ENCODE measurements at regions not wholly inside any gene's neighbourhood (a gene's known extent, or its start where the extent isn't known, plus 50 kb on each side); places are given as distances from the start of the nearest gene placed in this dataset.

DNA sequence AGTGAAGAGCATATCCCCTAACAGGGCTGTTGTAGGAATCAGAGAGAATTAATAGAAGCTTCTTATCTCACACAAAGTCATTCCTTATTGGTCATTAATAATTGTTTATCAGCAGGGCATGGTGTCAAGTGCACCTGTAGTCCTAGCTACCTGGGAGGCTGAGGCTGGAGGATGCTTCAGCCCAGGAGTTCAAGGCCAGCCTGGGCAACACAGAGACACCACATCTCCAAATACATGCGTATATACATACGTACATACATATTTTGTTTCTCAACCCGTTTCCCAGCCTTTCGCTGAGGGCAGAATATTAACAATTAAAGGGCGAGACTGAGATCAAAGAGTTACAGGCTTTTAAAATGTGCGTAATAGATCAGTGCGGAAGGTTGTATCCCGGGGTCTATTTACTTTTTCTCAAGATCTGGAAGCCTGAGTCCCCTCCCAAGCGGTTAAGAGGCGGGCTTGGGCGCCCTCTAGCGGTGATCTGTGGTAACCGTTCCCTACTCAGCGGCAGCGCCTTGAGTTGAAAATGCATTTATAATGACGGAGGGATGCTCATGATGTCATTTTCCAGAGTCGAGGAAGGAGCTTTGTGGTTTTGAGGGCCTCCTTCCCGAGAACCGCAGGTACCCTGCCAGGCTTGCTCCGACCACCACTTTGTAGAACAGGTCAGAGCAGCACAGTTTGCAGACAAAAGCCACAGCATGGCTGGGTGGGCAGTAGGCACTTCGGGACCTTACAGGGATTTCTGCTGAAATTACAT lies 169.6 kb upstream of the GPR12 start:
- peak; percentile 74 for DNase-seq

DNA sequence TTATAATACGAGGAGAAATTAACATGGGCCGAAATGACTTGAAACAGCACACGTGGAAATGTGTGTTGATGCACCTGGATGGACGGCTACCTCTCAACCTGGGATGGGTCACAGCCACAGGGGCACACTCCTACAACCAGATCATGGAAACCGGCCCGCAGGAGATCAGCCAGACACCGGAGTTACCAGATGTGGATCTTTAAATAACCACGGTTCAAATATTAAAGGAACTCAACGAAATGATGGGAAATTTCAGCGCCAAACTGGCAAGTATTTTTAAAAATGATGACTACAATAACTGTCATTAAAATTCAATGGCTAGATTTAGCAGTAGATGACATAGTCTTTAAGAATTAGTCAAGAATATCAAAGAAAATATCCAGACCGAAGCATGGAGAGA lies 166.9 kb upstream of the GPR12 start:
- no peak for DNase-seq

DNA sequence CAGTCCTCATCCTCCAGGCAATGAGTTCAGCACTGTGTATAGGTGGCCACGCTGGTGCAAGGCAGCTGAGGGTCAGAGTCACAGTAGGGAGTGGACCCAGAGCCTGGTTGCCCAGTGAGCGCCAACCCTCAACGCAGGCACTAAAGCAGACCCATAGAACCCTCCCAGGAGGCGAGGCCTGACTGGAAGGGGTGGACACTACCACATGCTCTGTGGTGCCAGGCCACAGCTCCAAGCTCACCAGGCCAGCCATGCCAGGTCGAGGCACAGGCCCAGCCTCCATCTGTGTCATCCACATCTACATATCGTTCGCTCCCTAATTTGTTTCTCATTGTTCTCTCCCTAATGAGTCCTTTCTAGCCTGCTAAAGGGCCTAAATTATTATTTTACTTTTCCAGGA lies 165.8 kb upstream of the GPR12 start:
- DNase-seq: no peak

DNA sequence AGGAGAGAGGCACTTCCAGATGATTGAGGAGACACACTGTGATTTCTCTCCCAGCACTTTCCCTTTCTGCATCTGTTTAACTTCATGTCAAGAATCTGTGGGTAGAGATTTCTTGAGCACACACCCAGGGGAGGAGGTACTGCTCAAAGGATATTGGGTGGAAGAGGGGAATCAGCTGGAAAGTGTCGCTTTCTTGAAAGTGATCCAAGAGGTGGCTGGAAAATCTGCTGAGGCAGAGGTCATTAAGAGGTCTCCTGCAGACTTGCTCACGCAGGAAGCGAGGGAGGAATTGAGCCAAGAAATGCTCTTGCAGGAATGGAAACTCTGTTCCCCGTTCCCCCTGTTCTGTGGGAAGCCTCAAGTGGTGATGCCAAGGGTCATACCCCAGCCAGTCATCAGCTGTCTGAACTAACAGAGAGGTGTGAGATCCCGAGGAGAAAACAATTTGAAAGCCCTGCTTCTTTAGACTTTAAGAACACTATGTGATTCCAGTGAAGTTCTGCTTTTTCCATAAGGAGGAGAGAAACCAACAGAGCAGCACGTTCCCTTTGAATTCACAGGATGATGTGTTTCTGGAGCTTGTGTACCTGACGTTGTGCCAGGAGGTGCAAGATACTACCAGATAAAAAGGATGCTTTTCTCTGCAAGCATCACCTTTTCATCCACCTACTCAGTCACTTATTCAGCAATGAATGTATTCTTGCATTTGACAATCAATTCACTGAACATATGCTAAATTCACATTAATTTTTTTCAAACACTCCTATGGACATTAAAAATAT lies 163.4 kb upstream of the GPR12 start:
- no peak for DNase-seq

DNA sequence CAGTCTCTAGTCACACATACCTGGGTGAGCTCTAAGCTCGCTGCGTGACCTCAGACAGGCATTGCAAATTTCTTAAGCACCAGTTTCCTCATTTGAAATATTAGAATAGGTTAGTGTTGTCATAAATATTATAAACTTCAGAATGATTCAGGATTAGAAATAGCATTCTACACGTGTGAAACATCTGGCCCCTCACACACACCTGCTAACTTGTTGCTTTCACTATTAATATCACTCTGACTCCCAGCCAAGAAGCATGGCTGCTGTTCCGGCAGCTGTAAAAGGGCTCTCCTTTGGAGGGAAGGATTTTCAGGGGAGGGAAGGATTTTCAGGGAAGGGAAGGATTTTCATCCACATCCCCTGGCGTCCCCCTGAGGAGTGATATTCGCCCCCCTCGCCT lies 161.3 kb upstream of the GPR12 start:
- DNase-seq: no peak

DNA sequence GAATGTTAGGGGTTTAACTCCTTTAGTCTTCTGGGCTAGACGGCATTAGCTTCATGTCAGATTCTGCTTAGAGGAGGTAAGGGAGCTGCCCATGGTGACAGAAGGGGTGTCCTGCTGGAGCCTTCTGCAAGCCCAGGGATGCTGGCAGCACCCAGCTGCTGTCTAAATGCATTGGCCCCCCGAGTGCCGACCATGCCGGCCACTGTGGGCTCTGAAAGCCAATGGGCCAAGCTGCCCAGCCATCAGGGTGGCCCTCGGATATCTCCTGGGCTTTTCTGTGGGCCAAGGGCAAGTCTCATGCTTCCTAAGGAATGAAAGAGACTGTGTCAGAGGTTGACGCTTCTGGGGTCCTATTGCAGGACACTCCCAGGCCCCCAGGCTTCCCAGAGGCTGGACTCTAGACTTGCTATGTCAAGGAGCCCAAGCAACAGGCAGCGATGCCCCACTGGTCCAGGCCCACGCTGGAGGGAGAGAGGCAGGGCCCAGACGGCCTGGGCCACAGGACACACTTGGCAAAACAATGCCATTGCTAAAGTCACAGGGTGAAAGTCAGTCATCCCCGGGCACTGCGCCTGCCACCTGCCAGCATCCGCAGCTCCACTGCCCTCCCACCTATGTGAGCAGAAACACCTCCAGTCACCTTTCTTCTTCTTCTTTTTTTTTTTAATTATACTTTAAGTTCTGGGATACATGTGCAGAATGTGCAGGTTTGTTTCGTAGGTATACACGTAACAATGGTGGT lies 160.2 kb upstream of the GPR12 start:
- no peak for DNase-seq

DNA sequence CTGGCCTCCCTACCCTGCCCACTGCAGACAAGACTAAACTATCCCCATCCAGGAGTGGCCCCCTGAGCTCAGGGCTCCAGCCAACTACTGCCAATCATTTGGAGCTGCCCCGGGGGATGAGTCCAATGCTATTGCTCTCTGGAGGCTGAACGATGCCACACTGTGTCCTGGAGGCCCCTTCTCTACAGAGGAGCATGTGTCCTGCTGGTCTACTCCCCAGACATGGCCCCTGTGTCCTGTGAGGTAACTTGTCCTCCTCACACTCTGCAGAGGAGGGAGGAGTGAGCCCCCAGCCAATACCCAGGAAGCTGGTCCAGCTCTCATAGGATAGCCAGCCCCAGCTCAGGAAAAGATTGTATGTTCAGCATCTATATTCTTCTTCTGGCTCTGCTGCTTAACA lies 159.1 kb upstream of the GPR12 start:
- DNase-seq: no peak

DNA sequence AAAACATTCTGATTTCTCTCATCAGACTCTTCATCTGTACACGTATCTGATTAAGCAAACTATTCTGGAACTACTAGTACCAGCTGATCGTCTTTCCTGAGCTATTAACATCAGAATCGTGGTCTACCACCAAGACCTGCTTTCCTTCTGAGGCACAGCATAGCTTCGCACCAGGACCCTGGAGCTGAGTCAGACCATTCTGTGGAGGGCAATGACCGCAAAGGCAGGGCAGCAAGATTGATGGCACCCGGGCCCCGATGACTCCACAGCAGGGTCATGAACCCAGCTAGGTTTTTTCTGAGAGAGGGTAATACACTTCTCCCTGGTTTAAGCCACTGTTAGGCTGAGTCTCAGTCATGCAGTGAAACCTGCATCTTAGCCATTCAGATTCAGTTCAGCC lies 158.7 kb upstream of the GPR12 start:
- no peak for DNase-seq

DNA sequence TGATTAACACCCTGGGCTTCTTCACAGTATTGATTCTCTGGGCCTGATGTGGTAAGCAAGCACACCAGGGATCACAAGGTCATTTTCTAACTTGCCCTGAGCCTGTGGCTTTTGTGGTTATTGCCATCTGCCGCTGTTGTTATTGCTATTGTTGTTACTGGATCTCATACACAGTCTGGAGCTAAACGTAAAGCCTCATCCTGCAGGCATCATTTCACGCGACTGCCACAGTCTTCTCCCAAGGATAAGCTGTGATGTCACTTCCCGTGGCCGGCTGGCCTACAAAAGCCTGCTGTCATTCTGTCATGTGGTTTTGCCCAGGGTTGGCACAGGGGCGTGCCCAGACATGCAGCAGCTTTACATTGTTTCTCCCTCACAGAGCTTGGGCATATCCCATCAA lies 154.0 kb upstream of the GPR12 start:
- no peak for DNase-seq

DNA sequence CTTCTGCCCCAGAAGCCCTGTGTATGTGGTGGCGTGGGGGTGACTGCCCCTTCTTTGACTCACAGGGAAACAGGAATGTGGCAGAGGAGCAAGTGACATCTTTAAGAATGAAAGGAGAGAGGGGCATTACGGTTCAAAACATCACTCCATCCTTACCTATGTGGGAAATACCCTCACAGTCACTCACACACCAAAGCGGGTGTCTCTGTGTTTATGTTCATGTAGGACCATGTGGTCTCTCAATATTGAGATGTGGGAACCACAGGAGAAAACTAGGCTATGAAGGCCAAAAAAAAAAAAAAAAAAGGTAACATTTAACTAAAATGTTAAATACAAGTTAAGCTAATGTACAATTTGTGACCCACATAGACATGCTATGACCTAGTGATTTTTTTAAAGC lies 153.6 kb upstream of the GPR12 start:
- no peak for DNase-seq

DNA sequence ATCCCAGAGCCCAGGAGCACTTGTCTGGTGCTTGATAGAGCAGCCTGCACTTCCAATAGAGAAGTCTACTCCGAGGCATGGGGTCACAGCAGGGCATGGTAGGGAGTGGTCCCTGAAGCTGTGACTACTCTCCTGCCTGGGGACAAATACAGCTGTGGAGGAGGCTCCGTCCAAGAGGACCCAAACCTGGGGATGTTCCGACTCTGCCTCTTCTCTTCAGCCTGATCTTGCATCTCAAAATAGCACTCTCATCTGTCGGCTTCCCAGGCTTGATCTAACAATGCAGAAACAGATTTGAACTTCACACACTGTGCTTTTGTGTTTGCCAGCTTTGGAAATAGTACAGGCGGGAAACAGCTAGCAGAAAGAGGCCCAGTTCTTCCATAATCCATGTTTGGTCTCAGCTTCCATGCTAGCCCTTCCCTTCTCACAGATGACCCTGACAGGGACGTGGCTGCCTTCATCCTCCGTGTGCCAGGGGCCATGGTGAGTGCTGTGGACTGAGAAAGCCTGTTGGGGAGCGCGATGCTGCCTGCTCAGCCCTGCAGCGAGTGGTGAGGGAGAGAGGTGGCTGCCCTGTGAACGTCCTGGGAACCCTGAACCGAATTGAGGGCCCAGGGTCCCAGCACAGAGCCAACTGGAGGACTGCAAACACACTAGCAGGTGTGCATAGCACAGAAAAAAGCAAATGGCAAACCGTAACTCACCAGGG lies 150.3 kb upstream of the GPR12 start:
- no peak for DNase-seq

DNA sequence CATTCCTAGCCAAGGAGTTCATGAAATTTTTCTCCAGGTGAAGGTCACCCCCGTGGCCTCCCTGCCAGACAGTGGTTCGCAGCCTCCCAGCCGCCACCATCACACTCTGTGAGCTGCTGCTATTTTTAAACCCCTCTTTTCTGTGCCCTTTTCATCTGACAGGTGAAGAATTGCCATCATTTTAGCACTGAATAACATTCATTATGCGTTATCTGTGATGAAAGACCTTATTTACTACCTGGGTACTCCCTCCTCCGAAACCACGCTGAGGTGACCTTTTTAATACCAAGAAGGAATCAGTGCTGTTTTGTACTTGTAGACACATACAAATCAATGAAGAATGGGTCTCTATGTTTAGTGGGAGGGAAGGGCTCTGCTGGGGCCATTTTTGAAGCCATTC lies 148.9 kb upstream of the GPR12 start:
- no peak for DNase-seq

DNA sequence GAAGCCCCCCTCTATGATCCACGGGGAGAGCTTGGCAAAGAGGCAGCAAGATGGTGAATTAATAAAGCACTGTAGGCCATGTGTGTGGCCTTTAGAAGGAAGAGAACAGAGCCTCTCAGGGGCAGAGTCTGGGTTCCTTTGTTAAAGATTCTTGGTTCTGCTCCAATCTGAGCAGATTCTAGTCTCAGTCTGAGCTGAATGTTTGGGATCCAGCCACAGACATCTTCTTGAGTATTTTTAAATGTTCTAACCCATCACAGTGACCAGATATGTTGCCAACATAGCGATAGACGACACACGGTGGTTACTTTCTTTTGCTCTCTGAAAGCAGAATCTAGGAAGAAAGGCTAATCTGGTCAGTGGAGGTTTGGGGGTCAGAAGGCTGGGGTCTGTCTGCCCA lies 147.5 kb upstream of the GPR12 start:
- DNase-seq: no peak

DNA sequence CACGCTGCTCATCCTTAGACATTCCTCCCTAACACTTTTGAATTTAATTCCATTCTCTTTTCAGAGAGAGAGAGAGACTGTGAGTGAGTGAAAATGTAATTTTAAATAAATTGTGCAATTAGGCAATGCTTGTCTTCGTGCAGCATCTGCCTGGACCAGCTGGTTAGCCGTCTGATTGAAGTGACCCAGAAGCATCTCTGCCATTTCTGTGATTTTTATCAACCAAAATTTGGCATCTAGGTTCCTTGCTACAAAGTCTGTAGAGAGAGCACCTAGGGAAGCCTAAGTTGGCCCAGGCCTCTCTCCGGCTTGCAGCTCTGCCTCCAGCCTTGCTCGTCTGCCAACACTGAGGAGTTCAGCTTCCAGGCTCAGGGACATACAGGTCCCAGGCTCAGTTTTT lies 138.6 kb upstream of the GPR12 start:
- no peak for DNase-seq

DNA sequence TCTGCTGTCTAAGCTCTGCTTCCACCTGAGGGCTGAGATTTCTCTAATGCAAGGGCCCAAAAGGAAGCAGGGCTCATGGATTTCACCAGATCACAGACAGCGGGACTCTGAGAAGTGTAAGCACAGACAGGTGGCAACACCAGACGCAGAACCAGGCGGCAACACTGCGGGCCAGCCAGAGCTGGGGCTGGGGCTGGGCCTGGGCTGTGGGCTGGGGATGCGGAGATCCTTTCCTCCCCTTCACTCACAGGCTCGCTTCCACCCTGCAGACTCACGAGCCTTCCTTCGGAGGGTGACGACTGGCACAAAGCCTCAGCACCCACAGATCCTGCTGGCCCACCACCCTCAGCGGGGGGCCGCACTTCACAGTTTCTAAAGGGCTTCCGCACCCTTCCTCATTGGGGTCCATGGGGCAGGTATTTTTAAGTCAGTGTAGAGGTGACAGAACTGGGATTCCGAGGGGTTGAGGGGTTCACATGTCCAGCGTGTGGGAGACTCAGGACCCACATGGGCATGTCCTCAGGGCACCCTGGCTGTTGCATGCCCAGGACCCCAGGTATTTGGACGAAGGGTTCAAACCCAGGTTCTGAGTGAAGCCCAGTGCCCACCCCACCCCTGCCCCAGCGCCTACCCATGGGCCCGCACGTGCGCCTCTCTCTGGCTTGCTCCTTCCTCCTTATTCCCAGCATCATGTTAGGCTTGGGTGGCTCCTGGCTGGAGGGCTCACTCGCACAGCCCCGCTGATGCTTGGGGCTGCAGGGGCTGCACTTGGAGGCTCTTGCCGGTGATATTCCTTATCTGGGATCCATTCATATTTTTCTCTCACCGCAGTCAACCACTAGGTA lies 137.3 kb upstream of the GPR12 start:
- DNase-seq: no peak

DNA sequence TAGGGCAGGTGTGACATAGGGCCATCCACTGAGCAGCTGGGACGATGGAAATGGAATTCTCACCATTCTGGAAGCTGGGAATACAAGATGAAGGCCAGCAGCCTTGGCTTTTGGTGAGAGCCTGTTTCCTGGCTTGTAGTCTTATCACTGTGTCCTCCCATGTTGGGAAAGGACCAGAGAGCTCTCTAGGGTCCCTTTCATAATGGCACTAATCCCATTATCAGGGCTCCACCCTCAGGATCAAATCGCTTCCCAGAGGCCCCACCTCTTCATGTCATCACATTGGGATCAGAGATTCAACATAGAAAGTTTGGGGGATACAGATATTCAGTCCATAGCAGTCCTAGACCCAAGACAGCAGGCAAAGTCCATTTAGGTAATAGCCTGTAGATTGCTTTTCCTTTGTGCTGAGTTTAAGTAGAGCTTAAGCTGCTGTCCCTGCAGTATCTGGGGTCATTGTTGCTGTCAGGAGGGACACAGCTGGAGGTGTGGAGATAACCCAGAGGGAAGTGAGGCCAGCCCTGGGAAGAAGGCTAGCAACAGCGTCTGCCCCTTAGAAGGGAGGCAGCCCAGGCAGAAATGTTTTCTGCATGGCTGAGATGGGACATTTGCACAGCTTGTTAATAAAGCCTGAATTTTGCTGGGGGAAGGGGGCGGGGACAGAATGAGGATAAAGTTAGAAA lies 136.5 kb upstream of the GPR12 start:
- DNase-seq: no peak

DNA sequence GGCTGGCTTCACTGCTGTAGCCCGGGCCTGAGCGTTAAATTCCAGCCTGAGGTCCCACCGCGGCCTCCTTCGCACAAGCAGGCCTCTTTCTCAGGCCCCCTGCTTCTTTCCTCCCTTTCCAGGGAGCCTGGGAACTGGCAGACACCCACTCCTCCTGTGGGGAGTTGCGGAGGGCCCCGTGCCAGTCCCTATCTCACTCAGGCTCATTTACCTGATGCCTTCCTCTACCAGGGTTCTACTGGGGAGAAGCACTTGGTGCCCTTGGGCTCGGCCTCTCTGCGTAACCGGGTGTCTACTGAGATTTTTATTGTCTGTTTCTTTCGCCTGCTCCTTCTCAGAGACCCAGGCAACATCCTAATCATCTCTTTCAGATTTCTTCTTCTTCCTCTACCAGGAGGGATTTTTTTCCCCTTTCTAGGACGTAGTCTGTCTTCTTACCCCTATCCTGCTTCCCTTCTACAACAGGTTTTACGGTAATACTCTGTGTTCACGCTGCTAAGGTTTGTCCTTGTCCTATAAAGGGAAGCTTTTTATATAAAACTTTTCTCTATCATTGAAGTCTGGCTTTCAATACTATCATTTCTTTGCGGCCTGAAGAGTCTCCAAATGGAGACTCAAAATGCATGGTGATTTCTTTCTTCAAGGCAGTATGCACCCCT lies 135.4 kb upstream of the GPR12 start:
- DNase-seq: no peak

DNA sequence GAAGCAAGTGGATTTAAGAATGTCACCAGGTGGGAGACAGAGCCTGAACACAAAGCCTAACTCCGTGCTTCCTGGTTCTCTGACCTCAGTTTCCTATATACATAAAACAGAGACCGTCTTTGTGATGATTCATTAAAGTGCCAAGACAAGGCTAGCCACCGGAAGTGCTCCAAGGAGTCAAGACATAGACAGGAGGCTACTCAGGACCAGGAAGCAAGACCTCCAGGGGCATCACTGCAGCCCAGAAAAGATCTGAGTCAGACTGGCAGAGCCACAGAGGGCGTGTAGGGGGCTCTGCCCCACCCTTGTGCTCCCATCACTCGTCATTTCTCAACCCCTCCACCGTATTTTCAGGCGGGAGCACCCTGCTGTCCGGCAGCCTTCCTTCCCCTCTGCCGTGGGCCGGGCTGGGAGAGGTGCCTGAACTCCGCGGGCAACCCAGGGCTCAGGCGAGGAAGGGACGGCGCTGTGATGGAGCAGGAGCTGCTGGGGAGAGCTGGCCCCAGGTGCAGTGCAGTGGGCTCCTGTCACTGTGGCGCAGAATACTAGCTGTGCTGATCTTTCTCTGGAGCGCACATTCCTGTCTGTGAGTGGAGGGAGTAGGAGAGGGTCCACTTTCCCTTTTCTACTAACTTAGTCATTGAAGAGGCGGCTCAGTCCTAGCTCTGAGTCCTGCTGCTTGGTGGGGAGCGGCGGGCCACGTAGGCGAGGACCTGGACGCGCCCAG lies 134.7 kb upstream of the GPR12 start:
- no peak for DNase-seq

DNA sequence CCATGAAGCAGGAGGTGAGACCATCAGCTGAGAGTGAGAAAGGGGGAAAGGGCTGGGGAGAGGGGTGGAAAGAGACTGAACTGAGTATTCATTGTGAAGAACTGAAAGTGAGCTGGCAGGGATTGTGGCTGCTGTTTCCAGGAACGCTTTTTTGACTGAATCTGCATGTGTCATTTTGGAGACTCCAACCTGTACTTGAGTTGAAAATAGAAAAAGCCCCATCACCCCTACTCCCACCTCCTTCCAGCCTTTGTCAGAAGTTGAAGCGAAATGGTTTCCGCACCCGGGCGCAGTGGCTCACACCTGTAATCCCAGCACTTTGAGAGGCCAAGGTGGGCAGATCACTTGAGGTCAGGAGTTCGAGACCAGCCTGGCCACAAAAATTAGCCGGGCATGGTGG lies 128.0 kb upstream of the GPR12 start:
- no peak for DNase-seq

DNA sequence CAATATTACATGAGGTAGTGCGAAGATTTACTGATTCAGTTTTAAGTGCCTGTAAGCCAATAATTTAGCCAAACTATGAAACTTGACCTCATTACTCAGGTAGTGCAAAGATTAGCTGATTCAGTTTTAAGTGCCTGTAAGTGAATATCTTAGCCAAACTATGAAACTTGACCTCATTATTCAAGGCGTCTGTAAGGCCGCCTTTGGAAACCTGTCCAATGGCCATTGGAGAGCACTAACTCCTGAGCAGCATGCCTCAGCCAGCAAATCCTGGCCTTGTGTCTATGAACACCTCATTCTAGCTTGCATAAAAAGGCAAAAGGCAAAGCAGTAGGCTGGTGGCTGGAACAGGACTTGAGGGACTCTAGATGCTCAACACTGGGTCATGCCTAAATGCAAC lies 127.0 kb upstream of the GPR12 start:
- no peak for DNase-seq

All from activated CD8-positive, alpha-beta memory T cell treated with anti-CD3 and anti-CD28 coated beads, Interleukin-2, amount 50 U/mL, for 4 hours (primary cell).